Myocyte (in vitro differentiated cells): ENCODE measurements at regions not wholly inside any gene's neighbourhood (a gene's known extent, or its start where the extent isn't known, plus 50 kb on each side); places are given as distances from the start of the nearest gene placed in this dataset.
"Not testable (repeated sequence)": the region's sequence is repeated elsewhere in the genome, so short reads cannot be mapped to it uniquely, and the experiment has no call there.

Source experiments
- DNase-seq: peaks from one replicate; pipeline ENCODE4 v3.0.0-alpha.2; 2012; ENCODE audit warnings: low read depth

DNA sequence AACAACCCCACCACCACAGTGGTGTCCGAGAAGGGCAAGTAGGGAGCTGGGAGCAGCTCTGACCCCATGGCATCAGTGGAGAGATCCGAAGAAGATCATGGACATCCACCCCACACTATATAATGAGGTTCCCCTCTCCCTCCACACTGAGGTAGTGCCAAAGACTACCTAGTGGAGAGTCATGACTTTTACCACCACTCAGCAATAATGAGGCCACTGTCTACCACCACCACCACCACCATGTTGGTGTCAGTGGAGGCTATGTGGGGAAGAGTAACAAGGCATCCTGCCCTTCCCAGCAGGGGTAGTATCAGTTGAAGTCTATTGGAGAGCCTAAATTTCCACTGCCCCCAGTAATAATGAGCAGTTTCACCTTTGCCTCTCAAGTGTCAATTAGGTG is 321.7 kb upstream of the ZC3H15 start:
- DNase-seq = no peak

DNA sequence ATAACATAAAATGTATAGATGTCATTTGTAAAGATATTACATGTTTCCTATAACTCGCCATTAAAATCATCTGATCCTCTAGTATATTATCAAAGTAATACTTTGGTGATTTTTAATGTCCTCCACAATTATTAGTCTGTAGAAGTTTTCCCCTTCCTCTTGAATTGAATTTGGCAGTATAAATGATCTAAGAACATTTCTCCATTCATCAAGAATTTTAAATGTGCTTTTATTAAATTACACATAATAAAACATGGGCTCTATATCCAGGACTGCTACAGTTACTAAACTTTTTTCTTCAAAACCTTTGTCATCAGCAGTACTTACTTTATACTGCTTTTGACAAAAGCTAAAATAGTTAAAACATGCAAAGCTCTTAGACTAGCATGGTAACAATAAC is 315.4 kb upstream of the ZC3H15 start:
- no peak for DNase-seq

DNA sequence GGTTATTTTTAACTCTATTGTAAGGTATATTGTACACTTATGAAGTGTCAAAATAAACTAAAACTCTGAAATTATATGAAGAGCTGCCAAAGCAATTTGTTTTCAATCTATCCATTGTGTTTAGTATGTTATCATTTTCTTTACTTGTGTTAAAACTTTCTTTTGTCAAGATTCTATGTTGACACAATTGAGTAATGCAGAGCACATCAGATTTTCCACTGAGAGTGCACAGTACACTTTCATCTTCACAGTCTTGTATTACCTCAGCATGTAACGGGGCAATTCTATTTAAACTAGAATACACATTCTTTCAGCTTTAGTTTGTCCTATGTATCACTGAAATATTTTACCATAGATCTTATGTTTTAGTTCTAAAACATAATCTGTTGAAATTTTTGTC is 304.4 kb upstream of the ZC3H15 start:
- DNase-seq = no peak

DNA sequence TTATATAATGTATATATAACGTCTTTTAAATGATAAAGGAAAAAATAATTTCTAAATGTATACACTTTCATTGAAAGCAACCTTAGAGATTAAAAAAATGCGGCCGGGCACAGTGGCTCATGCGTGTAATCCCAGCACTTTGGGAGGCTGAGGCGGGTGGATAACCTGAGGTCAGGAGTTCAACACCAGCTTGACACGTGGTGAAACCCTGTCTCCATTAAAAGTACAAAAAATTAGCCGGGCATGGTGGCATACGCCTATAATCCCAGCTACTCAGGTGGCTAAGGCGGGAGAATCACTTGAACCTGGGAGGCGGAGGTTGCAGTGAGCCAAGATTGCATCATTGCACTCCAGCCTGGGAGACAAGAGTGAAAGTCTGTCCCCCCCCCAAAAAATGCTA is 303.7 kb upstream of the ZC3H15 start:
- not testable (repeated sequence) for DNase-seq

DNA sequence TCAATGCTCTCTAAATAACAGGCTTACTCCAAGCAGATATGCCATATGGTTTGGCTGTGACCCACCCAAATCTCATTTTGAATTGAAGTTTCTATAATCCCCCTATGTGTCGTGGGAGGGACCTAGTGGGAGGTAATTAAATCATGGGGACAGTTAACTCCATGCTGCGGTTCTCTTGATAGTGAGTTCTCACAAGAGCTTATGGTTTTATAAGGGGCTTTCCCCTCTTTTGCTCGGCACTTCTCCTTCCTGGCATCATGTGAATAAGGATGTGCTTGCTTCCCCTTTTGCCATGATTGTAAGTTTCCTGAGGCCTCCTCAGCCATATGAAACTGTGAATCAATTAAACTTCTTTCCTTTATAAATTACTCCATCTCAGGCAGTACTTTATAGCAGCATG is 302.7 kb upstream of the ZC3H15 start:
- DNase-seq = no peak

DNA sequence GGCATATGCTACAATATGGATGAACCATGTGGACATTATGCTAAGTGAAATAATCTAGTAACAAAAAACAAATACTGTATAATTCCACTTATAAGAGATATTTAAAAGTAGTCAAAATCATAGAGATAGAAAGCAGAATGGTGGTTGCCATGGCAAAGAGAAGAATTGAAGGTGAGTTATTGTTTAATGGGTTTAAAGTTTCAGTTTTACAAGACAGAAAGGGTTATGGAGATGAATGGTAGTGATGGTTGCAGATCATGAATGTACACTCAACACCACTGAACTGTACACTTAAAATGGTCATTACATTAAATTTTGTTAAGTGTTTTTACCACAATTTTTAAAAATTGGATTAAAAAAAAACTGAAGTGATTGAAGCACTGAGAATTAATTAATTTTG is 298.2 kb upstream of the ZC3H15 start:
- no peak for DNase-seq

DNA sequence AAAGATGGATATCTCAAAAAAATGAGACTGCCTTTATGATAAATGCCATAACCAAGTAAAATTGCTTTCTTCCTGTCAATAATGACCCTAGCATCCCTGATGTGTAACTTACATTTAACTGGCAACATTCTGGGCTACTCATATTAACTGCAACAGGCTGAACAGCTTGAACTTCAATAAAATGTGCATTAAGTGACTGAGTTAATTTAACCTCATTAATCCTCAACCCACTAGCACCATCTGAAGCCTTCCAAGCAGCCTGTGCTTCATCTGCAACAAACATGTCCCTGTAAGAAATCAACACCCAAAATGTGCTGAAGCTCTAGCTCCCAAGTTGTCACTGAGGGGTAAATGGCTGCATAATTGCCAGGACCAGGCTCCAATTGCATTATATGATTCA is 296.2 kb upstream of the ZC3H15 start:
- no peak for DNase-seq

DNA sequence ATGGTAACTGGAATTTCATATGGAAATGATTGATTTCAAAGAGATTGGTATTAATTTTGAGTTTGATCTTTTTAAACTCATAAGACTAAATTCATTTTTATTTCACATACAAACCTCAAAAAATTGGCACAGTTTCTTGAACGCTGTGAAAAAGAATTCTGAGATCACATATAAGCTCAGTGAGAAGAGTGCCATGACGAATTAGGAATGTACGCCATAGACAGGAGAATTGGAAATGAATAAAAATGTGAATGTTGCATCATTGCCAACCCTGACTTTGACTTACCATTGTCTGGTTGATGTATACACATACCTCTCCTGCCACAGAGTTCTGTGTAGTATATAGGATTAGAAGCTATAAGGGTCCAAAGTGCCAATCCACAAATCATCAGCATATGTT is 290.4 kb upstream of the ZC3H15 start:
- DNase-seq = no peak

DNA sequence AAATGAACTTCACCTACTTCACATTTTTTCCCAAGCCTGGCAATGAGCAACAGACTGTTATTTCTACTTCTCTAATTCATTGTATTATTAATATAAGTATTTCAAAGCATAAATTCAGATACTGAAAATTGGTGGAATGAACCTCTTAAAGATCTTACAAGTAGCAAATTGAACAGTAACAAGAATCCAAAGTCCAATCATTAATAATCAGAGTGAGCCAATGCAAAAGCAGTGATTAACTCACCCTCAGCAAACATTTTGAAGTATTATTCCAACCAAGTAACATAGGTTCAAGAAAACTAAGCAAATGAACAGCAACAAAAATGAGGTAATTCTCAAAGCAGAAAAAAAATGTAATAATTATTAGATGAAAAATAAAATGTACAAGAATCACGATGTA is 288.1 kb upstream of the ZC3H15 start:
- no peak for DNase-seq

DNA sequence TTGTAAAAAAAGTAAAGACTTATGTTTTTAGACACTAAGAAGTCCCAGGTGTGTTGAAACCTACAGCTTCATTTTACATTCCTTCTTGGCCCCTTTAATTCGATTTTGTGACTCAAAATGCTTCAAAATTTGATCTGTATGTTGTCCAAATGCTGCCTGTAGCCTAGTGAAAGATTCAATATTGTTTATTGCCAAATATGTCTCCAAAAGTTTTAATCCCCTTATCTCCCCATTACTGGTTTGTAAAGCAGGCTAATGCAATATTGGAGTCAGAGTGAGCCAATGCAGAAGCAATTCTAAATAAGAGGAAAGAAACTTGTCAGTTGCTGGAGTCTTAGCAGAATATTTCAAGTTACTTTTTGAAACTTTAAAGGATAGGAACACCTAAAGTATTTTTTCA is 287.0 kb upstream of the ZC3H15 start:
- DNase-seq = no peak

DNA sequence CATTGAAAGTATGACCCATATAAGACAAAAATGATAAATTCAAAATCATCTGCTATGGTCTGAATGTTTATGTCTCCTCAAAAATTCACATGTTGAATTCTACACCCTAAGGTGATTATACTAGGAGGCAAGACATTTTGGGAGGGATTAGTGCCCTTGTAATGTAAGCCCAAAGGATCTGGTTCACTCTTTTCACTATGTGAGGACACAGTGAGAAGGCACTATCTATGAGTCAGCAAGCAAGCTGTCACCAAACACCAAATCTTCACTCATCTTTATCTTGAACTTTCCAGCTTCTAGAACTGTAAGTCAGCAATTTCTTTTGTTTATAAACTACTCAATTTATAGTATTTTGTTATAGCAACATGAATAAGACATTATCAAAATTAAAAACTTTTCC is 284.7 kb upstream of the ZC3H15 start:
- DNase-seq = peak; percentile 13

DNA sequence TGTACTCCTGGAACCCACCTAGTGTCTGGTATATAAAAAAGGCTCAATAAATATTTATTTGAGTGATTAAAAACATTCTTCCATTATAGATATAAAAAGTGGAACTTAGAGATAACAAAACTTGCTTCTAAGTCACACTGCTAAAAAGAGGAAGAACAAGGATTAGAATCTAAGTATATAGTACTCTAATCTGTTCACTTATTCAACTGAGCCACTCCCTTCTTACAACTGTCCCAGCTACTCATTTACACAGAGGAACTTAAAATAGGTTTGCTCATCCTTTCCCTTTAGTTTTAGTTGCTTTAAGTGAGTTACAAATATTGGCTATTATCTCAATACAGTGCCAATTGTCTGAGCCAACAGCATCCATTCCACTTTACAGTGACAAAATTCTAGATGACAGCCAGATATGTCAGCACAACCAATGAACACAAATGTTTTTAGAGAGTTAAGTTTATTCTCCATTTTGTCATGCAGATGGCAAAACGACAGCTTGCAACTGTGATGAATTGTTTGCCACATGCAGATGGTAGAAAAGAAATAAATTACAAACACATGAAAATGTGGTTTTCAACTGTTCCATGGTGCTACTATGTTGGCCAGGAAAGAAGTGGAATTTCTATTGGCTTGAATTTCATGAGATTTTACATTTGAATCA is 280.7 kb upstream of the ZC3H15 start:
- peak; percentile 38 for DNase-seq

DNA sequence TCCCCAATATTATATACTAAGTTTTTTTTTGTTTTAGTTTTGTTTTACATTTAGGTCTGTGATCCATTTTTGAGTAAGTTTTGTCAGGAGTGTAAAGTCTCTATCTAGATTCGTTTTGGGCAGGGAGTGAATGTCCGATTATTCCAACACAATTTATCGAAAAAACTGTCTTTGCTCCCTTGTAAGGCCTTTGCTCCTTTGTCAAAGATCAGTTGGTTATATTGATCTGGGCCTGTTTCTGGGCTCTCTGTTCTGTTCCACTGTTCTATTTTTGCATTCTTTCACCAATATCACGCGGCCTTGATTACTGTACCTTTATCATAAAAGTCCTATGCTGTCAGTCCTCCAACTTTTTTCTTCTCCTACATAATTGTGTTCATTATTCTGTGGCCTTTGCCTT is 276.5 kb upstream of the ZC3H15 start:
- no peak for DNase-seq

DNA sequence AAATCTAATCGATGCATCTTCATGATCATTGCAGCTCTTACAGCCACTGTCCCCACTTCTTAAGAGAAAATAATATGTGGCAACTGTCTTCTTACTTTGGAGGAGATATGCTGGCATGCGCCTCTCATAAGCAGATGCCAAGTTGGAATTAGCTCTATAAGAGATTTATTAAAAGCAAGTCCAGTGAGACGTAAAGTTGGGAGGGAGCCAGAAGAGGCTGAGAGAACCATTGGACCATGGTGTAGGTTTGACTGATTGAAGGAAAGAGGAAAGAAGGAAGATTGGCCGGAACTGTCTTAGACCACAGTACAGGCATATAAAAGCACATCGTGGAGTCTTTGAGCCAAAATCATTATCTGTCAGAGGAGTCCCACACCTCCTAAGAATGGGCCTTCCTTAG is 265.7 kb upstream of the ZC3H15 start:
- DNase-seq = no peak

DNA sequence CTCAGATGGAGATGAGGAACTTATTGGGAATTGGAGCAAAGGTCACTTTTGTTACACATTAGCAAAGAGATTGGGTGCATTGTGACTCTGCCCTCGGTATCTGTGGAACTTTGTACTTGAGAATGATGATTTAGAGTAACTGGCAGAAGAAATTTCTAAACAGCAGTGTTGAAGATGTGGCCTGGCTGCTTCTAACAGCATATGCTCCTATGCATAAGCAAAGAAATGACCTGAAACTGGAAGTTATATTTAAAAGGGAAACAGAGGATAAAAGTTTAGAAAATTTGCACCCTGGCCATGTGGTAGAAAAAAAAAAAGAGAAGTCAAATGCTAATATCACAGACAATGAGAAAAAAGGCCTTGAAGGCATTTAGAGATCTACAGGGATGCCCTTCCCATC is 256.8 kb upstream of the ZC3H15 start:
- DNase-seq = no peak

DNA sequence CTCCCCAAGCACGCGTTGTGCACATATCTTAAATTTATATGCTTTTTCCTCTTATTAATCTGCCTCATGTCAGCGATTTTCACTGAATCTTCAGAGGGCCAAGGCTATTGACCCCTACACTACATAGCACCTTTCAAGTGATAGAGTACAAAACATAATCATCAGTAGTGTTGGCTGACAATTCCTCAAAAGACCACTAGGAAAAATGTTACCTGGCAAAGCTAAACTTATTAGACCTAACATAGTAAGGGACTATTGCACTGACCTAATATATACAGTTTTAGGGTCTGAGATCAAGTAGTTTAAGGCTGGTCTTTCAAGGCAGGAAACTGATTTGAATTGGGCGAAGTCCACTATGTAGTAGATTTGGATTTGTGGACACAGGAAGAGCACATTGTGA is 244.2 kb upstream of the ZC3H15 start:
- no peak for DNase-seq

DNA sequence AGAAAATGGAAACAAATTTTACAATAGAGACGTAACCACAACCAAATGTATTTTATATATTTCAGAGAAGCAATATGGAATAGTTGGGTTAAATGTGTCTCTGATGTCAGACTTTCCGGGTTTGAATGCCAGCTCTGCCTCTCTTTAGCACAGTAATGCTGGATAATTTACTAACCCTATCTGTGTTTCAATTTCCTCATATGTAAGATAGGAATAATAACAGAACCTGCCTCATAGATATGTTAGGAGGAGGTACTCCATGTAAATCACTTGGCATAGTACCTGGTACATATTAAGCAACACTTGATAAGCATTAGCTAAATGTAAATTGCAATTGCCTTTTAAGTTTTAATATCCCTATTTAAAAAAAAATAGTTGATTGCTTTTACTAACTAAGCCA is 231.3 kb upstream of the ZC3H15 start:
- DNase-seq = no peak

DNA sequence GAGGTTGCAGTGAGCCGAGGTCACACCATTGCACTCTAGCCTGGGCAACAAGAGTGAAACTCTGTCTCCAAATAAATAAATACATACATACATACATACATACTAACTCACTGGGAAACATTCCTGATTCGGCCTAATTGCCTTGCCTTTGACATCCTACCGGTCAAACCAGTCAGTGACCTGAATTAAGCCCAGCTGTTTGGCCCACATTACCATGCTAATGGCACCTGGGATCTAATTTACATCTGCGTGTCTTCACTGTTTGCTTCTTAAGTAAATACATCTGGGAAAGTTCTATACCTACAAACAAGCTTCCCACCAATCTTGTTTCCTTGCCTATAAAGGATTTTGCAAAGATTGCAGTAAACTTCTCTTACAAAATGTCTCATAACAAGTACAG is 230.2 kb upstream of the ZC3H15 start:
- no peak for DNase-seq

DNA sequence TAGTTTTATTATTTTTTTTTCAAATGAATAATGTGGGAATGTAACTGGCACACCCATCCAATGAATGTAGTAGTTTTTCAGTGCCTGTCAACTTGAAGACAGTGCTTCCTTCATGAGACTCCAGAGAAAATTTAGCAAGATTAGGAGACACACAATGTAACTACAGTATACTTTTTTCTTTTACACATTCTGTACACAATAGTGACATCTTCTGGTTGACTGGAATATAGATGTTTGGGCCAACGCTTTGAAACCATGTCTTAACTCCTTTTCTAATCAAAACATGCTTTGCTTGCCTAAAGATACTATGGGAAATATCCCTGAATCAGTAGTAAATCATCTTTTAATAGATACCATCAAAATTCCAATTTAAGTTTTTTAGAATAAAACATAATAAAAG is 229.5 kb upstream of the ZC3H15 start:
- peak; percentile 66 for DNase-seq

DNA sequence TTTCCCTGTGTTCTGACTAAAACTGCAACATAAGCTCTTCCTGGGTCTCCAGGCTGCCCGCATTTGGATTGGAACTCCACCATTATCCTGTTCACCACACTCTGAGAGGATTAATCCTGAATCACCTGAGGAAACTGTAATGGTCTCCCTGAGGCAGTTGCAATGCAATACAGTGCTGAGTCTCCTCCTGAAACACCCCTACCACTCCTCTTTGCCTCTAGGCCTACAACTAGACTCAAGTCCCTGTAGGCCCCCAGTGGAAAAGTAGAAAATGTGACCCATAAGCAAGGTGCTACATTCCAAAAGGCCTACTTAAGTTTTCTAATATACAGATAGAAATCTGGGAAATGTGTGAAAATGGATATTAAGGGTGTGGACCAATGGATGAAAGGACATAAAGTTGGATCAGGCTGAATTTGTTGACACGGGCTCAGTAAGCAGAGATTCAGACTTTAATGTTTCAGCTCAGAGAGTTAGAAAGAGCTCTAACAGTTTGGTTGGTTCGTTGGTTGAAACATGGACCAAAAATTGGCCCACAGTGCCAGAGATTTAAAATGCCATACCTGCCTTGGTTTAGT is 222.3 kb upstream of the ZC3H15 start:
- no peak for DNase-seq

DNA sequence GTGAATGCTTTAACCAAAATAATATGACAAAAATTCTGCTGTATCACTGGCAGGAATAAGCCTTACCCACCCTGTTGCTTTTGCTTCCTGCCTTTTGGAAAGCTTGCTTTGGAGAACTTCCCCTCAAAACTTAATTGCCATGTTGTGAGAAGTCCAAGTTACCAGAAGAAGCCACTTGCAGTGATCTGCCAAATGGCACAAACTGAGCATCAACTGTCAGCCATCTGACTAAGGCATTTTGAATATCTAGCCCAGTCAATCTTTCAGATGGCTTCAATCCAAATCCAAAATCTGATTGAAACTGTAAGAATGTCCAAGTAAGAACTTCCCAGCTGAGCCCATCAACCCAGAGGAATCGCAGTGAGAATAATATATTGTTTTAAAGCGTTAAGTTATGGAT is 216.5 kb upstream of the ZC3H15 start:
- no peak for DNase-seq

DNA sequence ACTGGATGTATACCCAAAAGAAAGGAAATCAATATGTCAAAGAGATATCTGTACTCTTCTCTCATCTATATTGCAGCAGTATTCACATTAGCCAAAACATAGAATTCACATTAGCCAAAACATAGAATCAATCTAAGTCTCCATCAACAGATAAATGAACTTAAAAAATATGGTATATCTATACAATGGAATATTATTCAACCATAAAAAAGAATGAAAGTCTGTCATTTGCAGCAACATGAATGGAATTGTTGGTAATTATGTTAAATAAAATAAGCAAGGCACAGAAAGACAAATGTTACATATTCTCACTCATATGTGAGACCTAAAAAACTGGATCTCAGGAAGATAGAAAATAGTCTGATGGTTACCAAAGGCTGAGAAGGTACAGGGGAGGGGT is 212.1 kb upstream of the ZC3H15 start:
- no peak for DNase-seq

DNA sequence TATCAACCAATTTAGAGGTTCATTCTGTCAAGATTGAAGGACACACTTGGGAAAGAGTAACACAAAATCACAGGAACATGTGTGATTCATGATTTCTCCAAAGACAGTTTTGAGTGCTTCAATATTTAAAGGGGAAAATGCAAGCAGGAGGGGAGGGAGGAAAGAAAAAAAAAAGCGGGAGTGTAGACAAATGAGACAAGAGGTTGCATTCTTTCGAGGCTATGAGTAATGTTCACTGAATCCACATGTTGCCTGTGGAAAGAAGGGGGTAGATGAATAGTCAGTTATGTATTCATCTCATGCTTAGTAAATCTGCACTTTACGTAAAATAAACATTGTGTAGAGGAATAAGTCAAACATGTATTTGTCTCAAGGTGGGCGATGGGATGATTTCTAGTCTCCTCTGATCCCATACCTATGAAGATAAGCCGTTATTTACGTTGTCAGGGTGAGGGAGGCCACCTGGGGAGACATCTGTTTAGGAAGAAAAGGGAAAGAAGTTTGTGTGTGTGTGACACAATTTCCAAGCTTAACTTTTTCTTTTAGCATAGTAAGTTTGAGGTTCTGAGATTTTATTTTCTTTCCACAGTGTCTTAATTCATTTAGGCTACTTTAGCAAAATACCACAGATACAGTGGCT is 211.0 kb upstream of the ZC3H15 start:
- DNase-seq = peak; percentile 7
